ENCODE measurements at regions not wholly inside any gene's neighbourhood (a gene's known extent, or its start where the extent isn't known, plus 50 kb on each side); places are given as distances from the start of the nearest gene placed in this dataset.

DNA sequence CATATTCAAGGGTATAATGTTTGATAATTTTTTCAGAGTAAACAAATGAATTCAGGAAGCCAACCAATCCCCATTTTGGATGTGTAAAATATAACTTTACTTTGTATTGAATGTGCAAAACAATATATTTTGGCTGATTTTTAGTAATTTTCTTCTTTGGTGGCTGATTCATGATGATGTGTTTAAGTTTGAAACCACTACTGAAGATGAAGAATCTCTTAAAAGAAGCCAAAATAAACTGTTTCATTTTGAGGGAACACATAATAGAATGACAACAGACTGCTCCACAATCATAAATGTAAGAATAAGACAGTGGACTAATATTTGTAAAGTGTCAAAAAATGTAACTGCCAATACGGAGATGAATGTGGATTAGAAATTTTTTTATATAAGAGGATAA, 52.5 kb upstream of the TRIM43 start:
- DNase-seq, result peak; percentile 11

DNA sequence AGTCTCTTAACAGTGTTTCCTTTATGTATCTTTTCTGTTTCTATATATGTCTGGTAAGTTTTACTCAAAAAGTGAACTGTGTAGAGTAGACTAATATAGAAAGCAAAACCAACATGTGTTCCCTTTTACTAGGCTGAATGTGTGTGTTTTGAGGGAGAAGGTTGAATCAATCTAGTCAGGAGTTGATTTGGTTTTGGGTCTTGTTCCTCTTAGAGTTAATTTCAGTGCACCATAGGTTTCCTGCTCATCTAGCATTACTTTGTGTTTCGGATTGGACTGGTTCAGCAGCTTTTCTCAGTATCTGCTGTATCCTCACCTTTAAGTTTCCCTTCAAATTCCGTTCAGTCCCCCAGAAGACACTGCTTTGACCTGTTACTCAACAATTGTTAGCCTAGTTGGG, 52.0 kb upstream of the TRIM43 start:
- DNase-seq, result peak; percentile 74

All from activated CD4-positive, alpha-beta T cell treated with anti-CD3 and anti-CD28 coated beads, Interleukin-10, Interleukin-2, amounts not matched to agents 100 ng/mL and 50 ng/mL, durations not matched to agents 16 hours and 8 hours (primary cell).